Suprapubic skin (tissue), 4 donors: ENCODE measurements at regions not wholly inside any gene's neighbourhood (a gene's known extent, or its start where the extent isn't known, plus 50 kb on each side); places are given as distances from the start of the nearest gene placed in this dataset.
"Not testable (repeated sequence)": the region's sequence is repeated elsewhere in the genome, so short reads cannot be mapped to it uniquely, and the experiment has no call there.

Source experiments
- DNase-seq, 2 donors: peaks; one replicate each; pipeline ENCODE4 v3.0.0-alpha.2; 2019; ENCODE audit warnings: low spot score in 2 of 2
- H3K27ac ChIP-seq: fragments of 200-600 bp; sonication (generic); one replicate; pipeline ENCODE4 v1.5.1; 2019
- H3K27me3 ChIP-seq: fragments of 200-600 bp; sonication (generic); one replicate; pipeline ENCODE4 v1.5.1; 2019
- H3K36me3 ChIP-seq: fragments of 200-600 bp; sonication (generic); one replicate; pipeline ENCODE4 v1.5.1; 2019
- H3K4me1 ChIP-seq: fragments of 200-600 bp; sonication (generic); one replicate; pipeline ENCODE4 v1.5.1; 2019
- H3K4me3 ChIP-seq: fragments of 200-600 bp; sonication (generic); one replicate; pipeline ENCODE4 v1.5.1; 2019; ENCODE audit warnings: mild to moderate bottlenecking
- H3K9me3 ChIP-seq: fragments of 200-600 bp; sonication (generic); one replicate; pipeline ENCODE4 v1.5.1; 2019
- CTCF ChIP-seq, 2 donors: fragments of 200-600 bp in 1 of 2; fragments of 450-650 bp in 1 of 2; sonication (generic) in 1 of 2; IDR thresholded peaks; one replicate each; pipeline ENCODE4 v1.5.1; 2016 to 2019; ENCODE audit warnings: antibody characterized with exemption in 2 of 2, mild to moderate bottlenecking in 1 of 2, moderate library complexity in 1 of 2
- EP300 ChIP-seq: sonication (generic); formaldehyde crosslinking; IDR thresholded peaks from one replicate; pipeline ENCODE4 v1.6.1; 2017; ENCODE audit warnings: antibody characterized with exemption
- POLR2A ChIP-seq, 2 donors: fragments of 450-650 bp; IDR thresholded peaks; one replicate each; pipeline ENCODE4 v1.6.1; 2017; ENCODE audit warnings: antibody characterized with exemption in 2 of 2, mild to moderate bottlenecking in 2 of 2, moderate library complexity in 2 of 2
- POLR2AphosphoS5 ChIP-seq, 3 donors: sonication (generic); formaldehyde crosslinking; IDR thresholded peaks; one replicate each; pipeline ENCODE4 v1.6.1; 2017; ENCODE audit warnings: antibody characterized with exemption in 3 of 3
- WGBS: methylation state at CpG from one replicate; pipeline ENCODE4 v1.1.5; 2018; 5-methylcytosine and 5-hydroxymethylcytosine counted together

GRCh38 chr4:159922119-159922518 lies 819.2 kb downstream of the RAPGEF2 start:
- TF ChIP-seq POLR2AphosphoS5 (IDR thresholded peaks at IDR 0.05) (no peak), POLR2A (IDR thresholded peaks at IDR 0.05) (no peak), CTCF (IDR thresholded peaks at IDR 0.05) (no peak), EP300 (no peak)
- Histone ChIP-seq H3K4me3 (no peak overlapping the region), H3K36me3 (no peaks in the 10 kb centered on the region), H3K27ac (no peak overlapping the region), H3K9me3 (peaks cover 12% of the 10 kb centered on the region), H3K4me1 (no peaks in the 10 kb centered on the region), H3K27me3 (no peaks in the 10 kb centered on the region)
- WGBS = 60% methylated on average over 1 of the region's 1 CpG
- DNase-seq = no peak

- TF ChIP-seq POLR2AphosphoS5 (IDR thresholded peaks at IDR 0.05) (no peak), POLR2A (IDR thresholded peaks at IDR 0.05) (no peak), CTCF (IDR thresholded peaks at IDR 0.05) (no peak), EP300 (no peak)
- Histone ChIP-seq H3K27me3 (no peaks in the 10 kb centered on the region), H3K4me3 (no peak overlapping the region), H3K36me3 (no peaks in the 10 kb centered on the region), H3K9me3 (peaks cover 14% of the 10 kb centered on the region), H3K4me1 (no peaks in the 10 kb centered on the region), H3K27ac (no peak overlapping the region)
- DNase-seq = no peak
- WGBS = 94% methylated on average over 3 of the region's 3 CpGs
These were observed 822.9 kb downstream of the RAPGEF2 start for GRCh38 chr4:159925770-159926169.

GRCh38 chr4:159926871-159927270 lies 824.0 kb downstream of the RAPGEF2 start:
- 59% methylated on average over 1 of the region's 1 CpG for WGBS
- Histone ChIP-seq H3K27me3 (no peaks in the 10 kb centered on the region), H3K4me3 (no peak overlapping the region), H3K9me3 (peaks cover 14% of the 10 kb centered on the region), H3K4me1 (no peaks in the 10 kb centered on the region), H3K27ac (no peak overlapping the region), H3K36me3 (no peaks in the 10 kb centered on the region)
- TF ChIP-seq POLR2A (IDR thresholded peaks at IDR 0.05) = no peak
- no peak for TF ChIP-seq CTCF (IDR thresholded peaks at IDR 0.05)
- no peak for DNase-seq

DNA sequence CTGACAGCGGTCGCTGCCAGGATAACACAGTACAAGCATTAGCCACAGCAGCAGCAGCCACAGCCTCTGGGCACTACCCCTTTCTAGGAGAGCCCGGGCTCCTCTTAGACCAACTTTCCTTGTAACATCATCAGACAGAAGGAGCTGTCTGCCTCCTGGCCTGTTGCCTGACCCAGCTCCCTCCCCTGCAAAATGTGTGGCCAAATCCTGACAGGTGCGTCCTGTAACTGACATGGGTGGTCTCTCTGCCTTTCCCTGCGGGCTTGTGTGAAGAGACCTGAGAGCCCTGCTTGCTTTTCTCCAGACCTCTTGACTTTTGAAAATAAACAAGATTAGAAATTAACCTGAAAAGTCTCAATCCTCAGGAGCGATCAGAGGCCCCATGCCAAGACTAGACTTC lies 824.9 kb downstream of the RAPGEF2 start:
- H3K4me3 ChIP-seq = no peak overlapping the region
- H3K9me3 ChIP-seq = peaks cover 15% of the 10 kb centered on the region
- H3K36me3 ChIP-seq = no peaks in the 10 kb centered on the region
- H3K4me1 ChIP-seq = no peaks in the 10 kb centered on the region
- TF ChIP-seq POLR2AphosphoS5 (IDR thresholded peaks at IDR 0.05) = no peak
- no peak for TF ChIP-seq POLR2A (IDR thresholded peaks at IDR 0.05)
- no peak for TF ChIP-seq EP300
- TF ChIP-seq CTCF (IDR thresholded peaks at IDR 0.05) = no peak
- DNase-seq = no peak
- H3K27me3 ChIP-seq = no peaks in the 10 kb centered on the region
- 94% methylated on average over 6 of the region's 6 CpGs for WGBS
- H3K27ac ChIP-seq = no peak overlapping the region

- H3K27me3 ChIP-seq, H3K27ac ChIP-seq, H3K36me3 ChIP-seq, DNase-seq, H3K4me3 ChIP-seq, H3K4me1 ChIP-seq: not testable (repeated sequence)
- 97% methylated on average over 8 of the region's 8 CpGs for WGBS
- peaks cover 15% of the 10 kb centered on the region for H3K9me3 ChIP-seq
These were observed 831.7 kb downstream of the RAPGEF2 start for GRCh38 chr4:159934602-159935001.

GRCh38 chr4:159937595-159937994 lies 834.7 kb downstream of the RAPGEF2 start:
- H3K27ac ChIP-seq = no peak overlapping the region
- TF ChIP-seq CTCF (IDR thresholded peaks at IDR 0.05) (no peak), EP300 (no peak), POLR2AphosphoS5 (IDR thresholded peaks at IDR 0.05) (no peak), POLR2A (IDR thresholded peaks at IDR 0.05) (no peak)

GRCh38 chr4:159939681-159940080 lies 836.8 kb downstream of the RAPGEF2 start:
- not testable (repeated sequence) for H3K4me3 ChIP-seq, H3K27me3 ChIP-seq, H3K4me1 ChIP-seq, H3K27ac ChIP-seq, H3K9me3 ChIP-seq, H3K36me3 ChIP-seq, DNase-seq
- no CpG with 5 or more reads among the region's 25 CpGs for WGBS

More at GRCh38 chr4:159937595-159937994, 834.7 kb downstream of the RAPGEF2 start:
- no peak for DNase-seq
- H3K36me3 ChIP-seq = no peaks in the 10 kb centered on the region
- H3K4me1 ChIP-seq = no peaks in the 10 kb centered on the region
- H3K4me3 ChIP-seq = no peak overlapping the region
- H3K27me3 ChIP-seq = no peaks in the 10 kb centered on the region
- 80% methylated on average over 3 of the region's 3 CpGs for WGBS
- peaks cover 12% of the 10 kb centered on the region for H3K9me3 ChIP-seq
